PC-9 (cell line): ENCODE measurements at regions not wholly inside any gene's neighbourhood (a gene's known extent, or its start where the extent isn't known, plus 50 kb on each side); places are given as distances from the start of the nearest gene placed in this dataset.

ENCODE experiments used
- BruUV-seq: library from RNA; stranded (reverse); fragments of 400-500 nt; replicated peaks from 2 replicates; lab custom pipeline; 2021; lab: Mats Ljungman, UMichigan
- CTCF ChIA-PET: fragments of 300-600 bp; sonication (Branson Sonifier 250); formaldehyde crosslinking; loops from one replicate; lab custom pipeline; 2022; ENCODE audit warnings: antibody characterized with exemption; lab: Charles Lee
- POLR2A ChIA-PET: fragments of 300-600 bp; sonication (Branson Sonifier 250); formaldehyde crosslinking; loops from one replicate; lab custom pipeline; 2022; ENCODE audit warnings: antibody characterized with exemption; ENCODE audit not compliant: unreplicated experiment; lab: Charles Lee
- DNase-seq, 2 experiments: peaks; one replicate each; pipeline versions ENCODE4 v3.0.0 to v3.0.0-alpha.2; 2015 to 2022; ENCODE audit warnings: mixed read lengths in 1 of 2
- H2AFZ ChIP-seq: fragments of 200-600 bp; sonication (generic); 2 replicates; pipeline ENCODE4 v1.8.1; 2017; ENCODE audit warnings: antibody characterized with exemption
- H3F3A ChIP-seq: fragments of 200-600 bp; sonication (generic); 2 replicates; pipeline ENCODE4 v1.8.1; 2017; ENCODE audit warnings: antibody characterized with exemption, mild to moderate bottlenecking, low read depth; ENCODE audit not compliant: insufficient read depth
- H3K27ac ChIP-seq: fragments of 200-600 bp; sonication (generic); 2 replicates; pipeline ENCODE4 v1.6.1; 2016; ENCODE audit warnings: mixed run types
- H3K27me3 ChIP-seq: fragments of 200-600 bp; sonication (generic); 2 replicates; pipeline ENCODE4 v1.6.1; 2016; ENCODE audit warnings: low read depth, mixed run types; ENCODE audit not compliant: insufficient read depth
- H3K36me3 ChIP-seq: fragments of 200-600 bp; sonication (generic); 2 replicates; pipeline ENCODE4 v1.6.1; 2016; ENCODE audit warnings: low read depth, mixed run types
- H3K4me1 ChIP-seq: fragments of 200-600 bp; sonication (generic); replicated peaks from 2 replicates; pipeline ENCODE4 v1.6.1; 2016; ENCODE audit warnings: mixed run types; ENCODE audit not compliant: insufficient read depth
- H3K4me2 ChIP-seq: fragments of 200-600 bp; sonication (generic); 2 replicates; pipeline ENCODE4 v1.6.1; 2017; ENCODE audit warnings: mixed run types
- H3K4me3 ChIP-seq: fragments of 200-600 bp; sonication (generic); 2 replicates; pipeline ENCODE4 v1.6.1; 2016; ENCODE audit warnings: mixed run types
- H3K79me2 ChIP-seq: fragments of 200-600 bp; sonication (generic); 2 replicates; pipeline ENCODE4 v1.6.1; 2017; ENCODE audit warnings: low read depth, mixed run types
- H3K9me2 ChIP-seq: fragments of 200-600 bp; sonication (generic); 2 replicates; pipeline ENCODE4 v1.8.1; 2017; ENCODE audit warnings: mild to moderate bottlenecking; ENCODE audit not compliant: insufficient read depth
- H3K9me3 ChIP-seq: fragments of 200-600 bp; sonication (generic); 2 replicates; pipeline ENCODE4 v1.8.1; 2016; ENCODE audit warnings: low read depth; ENCODE audit not compliant: insufficient read depth
- H4K20me1 ChIP-seq: fragments of 200-600 bp; sonication (generic); 2 replicates; pipeline ENCODE4 v1.8.1; 2017; ENCODE audit not compliant: insufficient read depth
- CTCF ChIP-seq: fragments of 200-600 bp; sonication (generic); conservative IDR thresholded peaks from 2 replicates; pipeline ENCODE4 v1.6.1; 2017; ENCODE audit warnings: mixed run types, antibody characterized with exemption, mild to moderate bottlenecking, moderate library complexity
- EZH2 ChIP-seq: fragments of 200-600 bp; sonication (generic); IDR thresholded peaks from 2 replicates; pipeline ENCODE4 v1.8.0; 2017; ENCODE audit warnings: antibody characterized with exemption, low read depth
- intact Hi-C: fragments of 100-400 bp; cut with micrococcal nuclease; formaldehyde crosslinking; loops from one replicate; pipeline ENCODE4 v1.10.0; 2022; ENCODE audit not compliant: unreplicated experiment

- Histone ChIP-seq H2AFZ (peak overlapping the region; percentile 68), H3K4me2 (peak overlapping the region; percentile 50), H3K79me2 (no peaks in the 10 kb centered on the region), H3K4me3 (no peak overlapping the region), H3K4me1 (peaks cover 18% of the 10 kb centered on the region), H3K9me3 (no peaks in the 10 kb centered on the region), H3K27ac (peak overlapping the region; percentile 55), H3K36me3 (no peaks in the 10 kb centered on the region), H3K27me3 (no peaks in the 10 kb centered on the region), H3F3A (peaks cover 14% of the 10 kb centered on the region; the same call in 1 of the 2 replicates), H3K9me2 (no peaks in the 10 kb centered on the region), H4K20me1 (no peaks in the 10 kb centered on the region)
- TF ChIP-seq EZH2 (no peak), CTCF (no peak)
- intact Hi-C loops: loop anchor here (5.0 kb wide), 1 partner anchor 86 kb away; no protein-coding TSS in a partner anchor
- peak; percentile 70 to 85 for DNase-seq
- no TSS peak for BruUV-seq
- CTCF ChIA-PET: interaction anchor here (0.6 kb wide), 1 partner anchor 449 kb away, joined by 10 read pairs; no protein-coding TSS in a partner anchor
- POLR2A ChIA-PET: interaction anchor here (0.6 kb wide), 2 partner anchors 8 to 141 kb away, joined by 6 read pairs; no protein-coding TSS in a partner anchor
These were observed 91.1 kb upstream of the HIVEP1 start for GRCh38 chr6:11921017-11921438.

- Histone ChIP-seq H3K79me2 (no peaks in the 10 kb centered on the region), H3K27me3 (no peaks in the 10 kb centered on the region), H3K27ac (peak overlapping the region; percentile 55), H4K20me1 (no peaks in the 10 kb centered on the region), H3K36me3 (no peaks in the 10 kb centered on the region), H3K9me3 (no peaks in the 10 kb centered on the region; the same call in 1 of the 2 replicates), H3K4me2 (peak overlapping the region; percentile 50; the same call in 1 of the 2 replicates), H3F3A (peaks cover 14% of the 10 kb centered on the region; the same call in 1 of the 2 replicates), H3K4me3 (no peak overlapping the region), H3K9me2 (no peaks in the 10 kb centered on the region), H2AFZ (peak overlapping the region; percentile 68), H3K4me1 (peaks cover 18% of the 10 kb centered on the region)
- TF ChIP-seq EZH2 (no peak), CTCF (no peak)
- CTCF ChIA-PET: interaction anchor here (0.6 kb wide), 1 partner anchor 450 kb away, joined by 10 read pairs; no protein-coding TSS in a partner anchor
- intact Hi-C loops: loop anchor here (5.0 kb wide), 1 partner anchor 87 kb away; no protein-coding TSS in a partner anchor
- no TSS peak for BruUV-seq
- DNase-seq: peak in 1 of 2 experiments; percentile 7
- POLR2A ChIA-PET: interaction anchor here (0.6 kb wide), 1 partner anchor 8 kb away, joined by 6 read pairs; no protein-coding TSS in a partner anchor
These were observed 91.5 kb upstream of the HIVEP1 start for GRCh38 chr6:11920566-11920965.

DNA sequence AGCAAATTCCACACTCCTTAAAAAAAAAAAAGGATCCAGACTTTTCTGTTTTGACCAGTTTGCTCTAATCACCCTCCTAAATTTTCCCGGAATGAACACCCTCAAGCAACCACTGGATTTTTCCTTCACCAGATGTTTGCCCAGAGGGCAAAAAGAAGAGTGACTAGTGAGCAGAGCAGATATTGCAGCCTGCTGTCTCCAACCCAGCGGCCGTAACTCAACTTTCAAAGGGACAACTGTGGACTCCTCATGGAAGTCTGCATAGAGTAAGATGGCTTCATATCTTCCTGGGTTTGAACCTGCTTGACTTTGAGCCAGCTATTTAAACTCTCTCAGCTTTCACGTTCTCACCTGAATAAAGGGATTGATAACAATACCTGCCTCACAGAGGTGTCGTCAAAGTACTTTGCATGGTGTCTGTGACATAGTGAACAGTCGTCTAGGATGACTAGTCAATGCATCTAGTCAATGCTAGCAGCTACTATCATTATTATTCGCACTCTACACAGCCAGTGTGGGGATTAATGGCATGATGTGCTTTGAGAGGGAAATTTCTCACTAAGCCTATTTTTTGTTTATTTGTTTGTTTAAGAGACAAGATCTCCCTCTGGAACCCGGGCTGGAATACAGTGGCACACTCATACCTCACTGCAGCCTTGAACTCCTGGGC, 92.2 kb upstream of the HIVEP1 start:
- intact Hi-C loops: loop anchor here (5.0 kb wide), 1 partner anchor 87 kb away; no protein-coding TSS in a partner anchor
- ChIA-PET POLR2A (no interaction called here), CTCF (no interaction called here)
- TF ChIP-seq CTCF (no peak), EZH2 (no peak)
- no peaks in the 10 kb centered on the region for H3K9me2 ChIP-seq
- H3K36me3 ChIP-seq: no peaks in the 10 kb centered on the region
- no peaks in the 10 kb centered on the region for H4K20me1 ChIP-seq
- no TSS peak for BruUV-seq
- H3K4me1 ChIP-seq: peaks cover 18% of the 10 kb centered on the region
- no peak overlapping the region for H2AFZ ChIP-seq
- H3F3A ChIP-seq: peaks cover 14% of the 10 kb centered on the region; the same call in 1 of the 2 replicates
- no peak overlapping the region for H3K4me2 ChIP-seq
- H3K4me3 ChIP-seq: no peak overlapping the region
- no peaks in the 10 kb centered on the region; the same call in 1 of the 2 replicates for H3K9me3 ChIP-seq
- H3K27ac ChIP-seq: no peak overlapping the region
- H3K79me2 ChIP-seq: no peaks in the 10 kb centered on the region
- DNase-seq: no peak
- H3K27me3 ChIP-seq: no peaks in the 10 kb centered on the region
